ENCODE measurements at regions not wholly inside any gene's neighbourhood (a gene's known extent, or its start where the extent isn't known, plus 50 kb on each side); places are given as distances from the start of the nearest gene placed in this dataset.
A peak's percentile ranks its signal among the peaks of the same experiment; 100 is the strongest.

GRCh38 chr9:107648153-107648715 lies 158.7 kb upstream of the KLF4 start:
- no peak for DNase-seq

GRCh38 chr9:107647611-107648010 lies 158.0 kb upstream of the KLF4 start:
- no peak for DNase-seq

GRCh38 chr9:107647141-107647540 lies 157.6 kb upstream of the KLF4 start:
- no peak for DNase-seq

- no peak for DNase-seq
These were observed 155.9 kb upstream of the KLF4 start for GRCh38 chr9:107645464-107645833.

- peak; percentile 60 for DNase-seq
These were observed 155.3 kb upstream of the KLF4 start for GRCh38 chr9:107644733-107645463.

GRCh38 chr9:107639426-107639825 lies 149.9 kb upstream of the KLF4 start:
- no peak for DNase-seq

- DNase-seq: peak; percentile 87
These were observed 149.1 kb upstream of the KLF4 start for GRCh38 chr9:107638521-107639310.

GRCh38 chr9:107637421-107638420 lies 148.2 kb upstream of the KLF4 start:
- DNase-seq: peak; percentile 98

- DNase-seq: no peak
These were observed 147.2 kb upstream of the KLF4 start for GRCh38 chr9:107636571-107637381.

- no peak for DNase-seq
These were observed 146.2 kb upstream of the KLF4 start for GRCh38 chr9:107635803-107636174.

- DNase-seq: peak; percentile 68
These were observed 145.7 kb upstream of the KLF4 start for GRCh38 chr9:107635101-107635802.

GRCh38 chr9:107633406-107633805 lies 143.8 kb upstream of the KLF4 start:
- DNase-seq: no peak

- no peak for DNase-seq
These were observed 143.1 kb upstream of the KLF4 start for GRCh38 chr9:107632661-107633060.

GRCh38 chr9:107632216-107632615 lies 142.6 kb upstream of the KLF4 start:
- no peak for DNase-seq

- peak; percentile 92 for DNase-seq
These were observed 142.2 kb upstream of the KLF4 start for GRCh38 chr9:107631788-107632187.

- DNase-seq: no peak
These were observed 140.6 kb upstream of the KLF4 start for GRCh38 chr9:107630156-107630555.

- no peak for DNase-seq
These were observed 138.9 kb upstream of the KLF4 start for GRCh38 chr9:107628444-107628843.

GRCh38 chr9:107627781-107628180 lies 138.2 kb upstream of the KLF4 start:
- no peak for DNase-seq

- DNase-seq: no peak
These were observed 136.5 kb upstream of the KLF4 start for GRCh38 chr9:107626118-107626517.

GRCh38 chr9:107625383-107625984 lies 135.9 kb upstream of the KLF4 start:
- no peak for DNase-seq
